GM12878 (cell line): ENCODE measurements at regions not wholly inside any gene's neighbourhood (a gene's known extent, or its start where the extent isn't known, plus 50 kb on each side); places are given as distances from the start of the nearest gene placed in this dataset.

Experiments
- EP300 ChIP-seq, 2 experiments: fragments of 150-350 bp in 1 of 2; IDR thresholded peaks; 2 replicates each; pipeline ENCODE4 v1.6.1; 2011 to 2012; ENCODE audit warnings: low read depth in 2 of 2, low read length in 2 of 2, borderline replicate concordance in 1 of 2, improper control_type of control experiment in 1 of 2, inconsistent platforms in 1 of 2; ENCODE audit not compliant: control insufficient read depth in 1 of 2
- ESRRA ChIP-seq: IDR thresholded peaks from 2 replicates; pipeline ENCODE4 v1.6.1; 2012; ENCODE audit warnings: mild to moderate bottlenecking, low read length, improper control_type of control experiment
- EZH2 ChIP-seq: IDR thresholded peaks from 2 replicates; pipeline ENCODE4 v1.6.1; 2012; ENCODE audit warnings: low read depth, mild to moderate bottlenecking, control low read depth, inconsistent platforms, low read length, borderline replicate concordance; ENCODE audit not compliant: control insufficient read depth
- FOXM1 ChIP-seq: IDR thresholded peaks from 2 replicates; pipeline ENCODE4 v1.6.1; 2012; ENCODE audit warnings: low read depth, mild to moderate bottlenecking, inconsistent platforms, low read length, moderate library complexity
- GATAD2B ChIP-seq: fragments of 450-650 bp; conservative IDR thresholded peaks from 2 replicates; pipeline ENCODE4 v1.6.1; 2017; ENCODE audit warnings: low read depth, mild to moderate bottlenecking, moderate library complexity
- JUND ChIP-seq: IDR thresholded peaks from 2 replicates; pipeline ENCODE4 v1.6.1; 2012; ENCODE audit warnings: low read depth, mild to moderate bottlenecking, low read length, improper control_type of control experiment, moderate library complexity
- NR2C2 ChIP-seq: IDR thresholded peaks from 2 replicates; pipeline ENCODE4 v1.6.1; 2011; ENCODE audit warnings: borderline replicate concordance, low read depth; ENCODE audit not compliant: control insufficient read depth, insufficient read length
- POLR2AphosphoS5 ChIP-seq: IDR thresholded peaks from 2 replicates; pipeline ENCODE4 v1.6.1; 2011; ENCODE audit warnings: mild to moderate bottlenecking, low read length, inconsistent platforms
- SRF ChIP-seq, 2 experiments: IDR thresholded peaks; 2 replicates each; pipeline ENCODE4 v1.6.1; 2011; ENCODE audit warnings: low read depth in 2 of 2, low read length in 2 of 2, mild to moderate bottlenecking in 1 of 2, moderate library complexity in 1 of 2
- TF ChIP-seq, protein P1 (sequence below), 3 experiments: IDR thresholded peaks in 2 of 3; conservative IDR thresholded peaks in 1 of 3; 2 replicates each; pipeline ENCODE4 v1.5.1; 2011; ENCODE audit warnings: low read depth in 3 of 3, low read length in 3 of 3, mild to moderate bottlenecking in 3 of 3, control low read depth in 2 of 3, moderate library complexity in 2 of 3, inconsistent platforms in 1 of 3, mixed read lengths in 1 of 3; ENCODE audit not compliant: control insufficient read depth in 2 of 3, insufficient read depth in 1 of 3; ENCODE audit errors: extremely low read depth in 1 of 3
- TF ChIP-seq, protein P2 (sequence below): IDR thresholded peaks from 2 replicates; pipeline ENCODE4 v1.6.1; 2012; ENCODE audit warnings: low read depth, low read length, improper control_type of control experiment

DNA sequence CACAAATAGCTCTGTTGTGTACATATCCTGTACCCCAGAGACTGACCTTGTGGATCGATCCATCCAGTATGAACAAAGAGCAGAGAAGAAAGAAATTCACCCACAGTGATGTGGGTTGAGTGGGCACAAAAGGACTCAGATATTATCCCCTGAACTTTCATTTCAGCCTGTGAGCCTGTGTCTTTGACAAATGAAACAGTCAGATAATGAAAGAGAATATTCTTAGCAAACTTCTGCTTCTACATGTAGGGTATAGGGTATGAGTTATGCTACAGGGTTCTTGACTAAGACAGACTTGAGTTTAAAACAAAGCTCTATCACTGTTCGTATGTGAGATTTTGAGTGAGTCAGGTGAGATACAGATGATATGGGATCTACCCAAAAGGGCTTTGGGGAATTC, 359.7 kb downstream of the MAFB start:
- TF ChIP-seq, protein P1, sequence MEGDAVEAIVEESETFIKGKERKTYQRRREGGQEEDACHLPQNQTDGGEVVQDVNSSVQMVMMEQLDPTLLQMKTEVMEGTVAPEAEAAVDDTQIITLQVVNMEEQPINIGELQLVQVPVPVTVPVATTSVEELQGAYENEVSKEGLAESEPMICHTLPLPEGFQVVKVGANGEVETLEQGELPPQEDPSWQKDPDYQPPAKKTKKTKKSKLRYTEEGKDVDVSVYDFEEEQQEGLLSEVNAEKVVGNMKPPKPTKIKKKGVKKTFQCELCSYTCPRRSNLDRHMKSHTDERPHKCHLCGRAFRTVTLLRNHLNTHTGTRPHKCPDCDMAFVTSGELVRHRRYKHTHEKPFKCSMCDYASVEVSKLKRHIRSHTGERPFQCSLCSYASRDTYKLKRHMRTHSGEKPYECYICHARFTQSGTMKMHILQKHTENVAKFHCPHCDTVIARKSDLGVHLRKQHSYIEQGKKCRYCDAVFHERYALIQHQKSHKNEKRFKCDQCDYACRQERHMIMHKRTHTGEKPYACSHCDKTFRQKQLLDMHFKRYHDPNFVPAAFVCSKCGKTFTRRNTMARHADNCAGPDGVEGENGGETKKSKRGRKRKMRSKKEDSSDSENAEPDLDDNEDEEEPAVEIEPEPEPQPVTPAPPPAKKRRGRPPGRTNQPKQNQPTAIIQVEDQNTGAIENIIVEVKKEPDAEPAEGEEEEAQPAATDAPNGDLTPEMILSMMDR (IDR thresholded peaks at IDR 0.05 in 2 of 3, conservative IDR thresholded peaks at IDR 0.05 in 1 of 3; ENCODE audit: control insufficient read depth in 2 of 3, extremely low read depth in 1 of 3, insufficient read depth in 1 of 3, low read depth in 3 of 3, low read length in 3 of 3): no peak
- TF ChIP-seq, protein P2, sequence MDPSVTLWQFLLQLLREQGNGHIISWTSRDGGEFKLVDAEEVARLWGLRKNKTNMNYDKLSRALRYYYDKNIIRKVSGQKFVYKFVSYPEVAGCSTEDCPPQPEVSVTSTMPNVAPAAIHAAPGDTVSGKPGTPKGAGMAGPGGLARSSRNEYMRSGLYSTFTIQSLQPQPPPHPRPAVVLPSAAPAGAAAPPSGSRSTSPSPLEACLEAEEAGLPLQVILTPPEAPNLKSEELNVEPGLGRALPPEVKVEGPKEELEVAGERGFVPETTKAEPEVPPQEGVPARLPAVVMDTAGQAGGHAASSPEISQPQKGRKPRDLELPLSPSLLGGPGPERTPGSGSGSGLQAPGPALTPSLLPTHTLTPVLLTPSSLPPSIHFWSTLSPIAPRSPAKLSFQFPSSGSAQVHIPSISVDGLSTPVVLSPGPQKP: no peak
- TF ChIP-seq SRF (IDR thresholded peaks at IDR 0.05; ENCODE audit: low read depth in 2 of 2, low read length in 2 of 2): no peak
- TF ChIP-seq EZH2: no peak
- TF ChIP-seq EP300 (IDR thresholded peaks at IDR 0.05; ENCODE audit: borderline replicate concordance in 1 of 2, control insufficient read depth in 1 of 2, low read depth in 2 of 2, low read length in 2 of 2): no peak
- no peak for TF ChIP-seq JUND
- TF ChIP-seq POLR2AphosphoS5: no peak
- no peak for TF ChIP-seq GATAD2B
- TF ChIP-seq NR2C2: no peak
- no peak for TF ChIP-seq ESRRA
- no peak for TF ChIP-seq FOXM1
